Neuronal stem cell (in vitro differentiated cells): ENCODE measurements at regions not wholly inside any gene's neighbourhood (a gene's known extent, or its start where the extent isn't known, plus 50 kb on each side); places are given as distances from the start of the nearest gene placed in this dataset.
A peak's percentile ranks its signal among the peaks of the same experiment; 100 is the strongest.

ENCODE experiments used
- DNase-seq: peaks from one replicate; pipeline ENCODE4 v3.0.0-alpha.2; 2013; ENCODE audit warnings: low spot score
- H2AFZ ChIP-seq: one replicate; pipeline ENCODE4 v1.6.1; 2013; ENCODE audit warnings: mild to moderate bottlenecking, low read length, inconsistent platforms
- H2AK5ac ChIP-seq: 2 replicates; pipeline ENCODE4 v1.6.1; 2013; ENCODE audit warnings: low read depth, mild to moderate bottlenecking, inconsistent platforms, low read length, moderate library complexity, mixed read lengths
- H2BK120ac ChIP-seq: 2 replicates; pipeline ENCODE4 v1.6.1; 2013; ENCODE audit warnings: low read depth, mild to moderate bottlenecking, inconsistent platforms, low read length, moderate library complexity, mixed read lengths
- H2BK12ac ChIP-seq: one replicate; pipeline ENCODE4 v1.6.1; 2013; ENCODE audit warnings: low read length, inconsistent platforms
- H2BK15ac ChIP-seq: 2 replicates; pipeline ENCODE4 v1.6.1; 2013; ENCODE audit warnings: mild to moderate bottlenecking, low read length, inconsistent platforms, mixed read lengths
- H2BK5ac ChIP-seq: one replicate; pipeline ENCODE4 v1.6.1; 2013; ENCODE audit warnings: inconsistent platforms, mild to moderate bottlenecking, low read length, moderate library complexity
- H3K14ac ChIP-seq: one replicate; pipeline ENCODE4 v1.6.1; 2013; ENCODE audit warnings: low read length, inconsistent platforms
- H3K18ac ChIP-seq: 2 replicates; pipeline ENCODE4 v1.6.1; 2013; ENCODE audit warnings: low read length, inconsistent platforms
- H3K23ac ChIP-seq: 2 replicates; pipeline ENCODE4 v1.6.1; 2013; ENCODE audit warnings: low read depth, mild to moderate bottlenecking, mixed read lengths, low read length, inconsistent platforms; ENCODE audit not compliant: poor library complexity
- H3K27ac ChIP-seq: replicated peaks from 3 replicates; pipeline ENCODE4 v1.5.1; 2013; ENCODE audit warnings: low read length, inconsistent platforms
- H3K27me3 ChIP-seq, 3 experiments: 2 replicates each; pipeline ENCODE4 v1.6.1; 2013; ENCODE audit warnings: low read length in 3 of 3, mild to moderate bottlenecking in 2 of 3, inconsistent platforms in 1 of 3, low read depth in 1 of 3, mixed read lengths in 1 of 3, moderate library complexity in 1 of 3; ENCODE audit not compliant: control insufficient read depth in 3 of 3, insufficient read depth in 3 of 3
- H3K36me3 ChIP-seq, 2 donors: replicated peaks in 1 of 2; 2 replicates each; pipeline ENCODE4 v1.6.1; 2013; ENCODE audit warnings: low read length in 2 of 2; ENCODE audit not compliant: control insufficient read depth in 2 of 2, insufficient read depth in 2 of 2
- H3K4ac ChIP-seq: 2 replicates; pipeline ENCODE4 v1.6.1; 2013; ENCODE audit warnings: inconsistent platforms, mild to moderate bottlenecking, low read length, moderate library complexity
- H3K4me1 ChIP-seq, 2 donors: 1 replicate in 1 of 2; 2 replicates in 1 of 2; pipeline ENCODE4 v1.6.1; 2013; ENCODE audit warnings: low read length in 2 of 2, low read depth in 1 of 2; ENCODE audit not compliant: control insufficient read depth in 2 of 2, insufficient read depth in 1 of 2
- H3K4me2 ChIP-seq: one replicate; pipeline ENCODE4 v1.6.1; 2013; ENCODE audit warnings: mild to moderate bottlenecking, low read length, inconsistent platforms; ENCODE audit not compliant: insufficient read depth, poor library complexity, severe bottlenecking
- H3K4me3 ChIP-seq, 2 donors: 2 replicates each; pipeline ENCODE4 v1.5.1; 2013; ENCODE audit warnings: low read length in 2 of 2, mild to moderate bottlenecking in 2 of 2, inconsistent platforms in 1 of 2, moderate library complexity in 1 of 2
- H3K79me1 ChIP-seq: one replicate; pipeline ENCODE4 v1.6.1; 2013; ENCODE audit warnings: low read depth, mild to moderate bottlenecking, inconsistent platforms, low read length, moderate library complexity
- H3K9ac ChIP-seq: one replicate; pipeline ENCODE4 v1.6.1; 2013; ENCODE audit warnings: mild to moderate bottlenecking, low read depth, low read length, inconsistent platforms; ENCODE audit not compliant: poor library complexity
- H3K9me3 ChIP-seq, 2 donors: replicated peaks in 1 of 2; 2 replicates each; pipeline versions ENCODE3 to v1.6.1; 2013; ENCODE audit warnings: low read length in 2 of 2, mild to moderate bottlenecking in 2 of 2, inconsistent platforms in 1 of 2, low read depth in 1 of 2, mixed read lengths in 1 of 2, moderate library complexity in 1 of 2; ENCODE audit not compliant: control insufficient read depth in 2 of 2, insufficient read depth in 1 of 2
- H4K8ac ChIP-seq: one replicate; pipeline ENCODE4 v1.6.1; 2013; ENCODE audit warnings: low read depth, mild to moderate bottlenecking, inconsistent platforms, low read length, moderate library complexity
- H4K91ac ChIP-seq: one replicate; pipeline ENCODE4 v1.6.1; 2013; ENCODE audit warnings: low read length, low read depth, mild to moderate bottlenecking, inconsistent platforms; ENCODE audit not compliant: poor library complexity
- WGBS, 2 donors: extraction: QIAGEN DNeasy Blood & Tissue Kit; methylation state at CpG; one replicate each; pipeline ENCODE4 v1.1.7; 2013; ENCODE audit warnings: missing lambda C conversion rate in 2 of 2, mixed read lengths in 1 of 2; ENCODE audit not compliant: insufficient read length in 2 of 2, insufficient replicate concordance in 1 of 2; ENCODE audit errors: extremely low coverage in 2 of 2; 5-methylcytosine and 5-hydroxymethylcytosine counted together

- no CpG with 5 or more reads among the region's 9 CpGs for WGBS, 2 donors
- no peaks in the 10 kb centered on the region for H3K27me3 ChIP-seq
- H3K4me2 ChIP-seq = no peak overlapping the region
- H2AK5ac ChIP-seq = no peak overlapping the region
- no peaks in the 10 kb centered on the region for H3K79me1 ChIP-seq
- H2BK120ac ChIP-seq = no peak overlapping the region
- H2AFZ ChIP-seq = no peak overlapping the region
- no peak overlapping the region for H3K9ac ChIP-seq
- H4K91ac ChIP-seq = no peak overlapping the region
- H3K23ac ChIP-seq = no peak overlapping the region
- no peak overlapping the region for H2BK5ac ChIP-seq
- H3K4me3 ChIP-seq = no peak overlapping the region
- H3K36me3 ChIP-seq = no peaks in the 10 kb centered on the region
- no peak overlapping the region for H3K27ac ChIP-seq
- no peak overlapping the region for H4K8ac ChIP-seq
- no peaks in the 10 kb centered on the region for H3K9me3 ChIP-seq
- no peak overlapping the region for H3K14ac ChIP-seq
- H3K18ac ChIP-seq = no peak overlapping the region
- DNase-seq = no peak
- no peak overlapping the region for H3K4ac ChIP-seq
- H2BK15ac ChIP-seq = no peak overlapping the region
- H2BK12ac ChIP-seq = no peak overlapping the region
- H3K4me1 ChIP-seq = peaks cover 7 to 9% of the 10 kb centered on the region in 2 donors
Measured at GRCh38 chrX:39767446-39767845, 330.3 kb downstream of the BCOR start.

- H3K27me3 ChIP-seq = no peaks in the 10 kb centered on the region
- H2BK5ac ChIP-seq = no peak overlapping the region
- no peak overlapping the region for H2BK15ac ChIP-seq
- H3K23ac ChIP-seq = no peak overlapping the region
- no peak overlapping the region for H4K91ac ChIP-seq
- no peak overlapping the region for H4K8ac ChIP-seq
- H2BK12ac ChIP-seq = no peak overlapping the region
- H3K4ac ChIP-seq = no peak overlapping the region
- H3K9me3 ChIP-seq = no peaks in the 10 kb centered on the region
- H3K36me3 ChIP-seq = no peaks in the 10 kb centered on the region
- no peak overlapping the region for H3K9ac ChIP-seq
- H3K79me1 ChIP-seq = no peaks in the 10 kb centered on the region
- H3K4me2 ChIP-seq = no peak overlapping the region
- peaks cover 10 to 14% of the 10 kb centered on the region in 2 donors for H3K4me1 ChIP-seq
- H2BK120ac ChIP-seq = no peak overlapping the region
- no peak overlapping the region for H3K27ac ChIP-seq
- WGBS, 2 donors = no CpG with 5 or more reads among the region's 7 CpGs
- no peak overlapping the region for H3K18ac ChIP-seq
- H2AK5ac ChIP-seq = no peak overlapping the region
- no peak overlapping the region for H2AFZ ChIP-seq
- no peak overlapping the region for H3K14ac ChIP-seq
- DNase-seq = no peak
- H3K4me3 ChIP-seq = no peak overlapping the region
Measured at GRCh38 chrX:39769748-39770147, 328.0 kb downstream of the BCOR start.

- Histone ChIP-seq H3K36me3 (no peaks in the 10 kb centered on the region), H2BK5ac (no peak overlapping the region), H3K9ac (no peak overlapping the region), H2BK15ac (no peak overlapping the region), H3K4me1 (peaks cover 10 to 12% of the 10 kb centered on the region in 2 donors), H3K27me3 (no peaks in the 10 kb centered on the region), H3K4me3 (no peak overlapping the region), H3K27ac (no peak overlapping the region), H3K14ac (no peak overlapping the region), H3K23ac (no peak overlapping the region), H4K91ac (no peak overlapping the region), H3K4me2 (no peak overlapping the region), H3K9me3 (no peaks in the 10 kb centered on the region), H2BK120ac (no peak overlapping the region), H4K8ac (no peak overlapping the region), H2AK5ac (no peak overlapping the region), H3K18ac (no peak overlapping the region), H2AFZ (no peak overlapping the region), H3K4ac (no peak overlapping the region), H3K79me1 (no peaks in the 10 kb centered on the region), H2BK12ac (no peak overlapping the region)
- DNase-seq = no peak
- WGBS, 2 donors = no CpG with 5 or more reads among the region's 5 CpGs
Measured at GRCh38 chrX:39771089-39771488, 326.7 kb downstream of the BCOR start.

- H3K9ac ChIP-seq = no peak overlapping the region
- no peak for DNase-seq
- no peak overlapping the region for H3K23ac ChIP-seq
- H3K9me3 ChIP-seq = no peaks in the 10 kb centered on the region
- H4K8ac ChIP-seq = no peak overlapping the region
- no peaks in the 10 kb centered on the region for H3K79me1 ChIP-seq
- H3K4me2 ChIP-seq = no peak overlapping the region
- no peak overlapping the region for H2BK15ac ChIP-seq
- H3K14ac ChIP-seq = no peak overlapping the region
- no peaks in the 10 kb centered on the region for H3K36me3 ChIP-seq
- no CpG with 5 or more reads among the region's 21 CpGs for WGBS, 2 donors
- H2BK12ac ChIP-seq = no peak overlapping the region
- H2BK120ac ChIP-seq = no peak overlapping the region
- H2AFZ ChIP-seq = peak overlapping the region; percentile 89
- no peak overlapping the region for H2AK5ac ChIP-seq
- no peak overlapping the region for H2BK5ac ChIP-seq
- no peak overlapping the region for H3K27ac ChIP-seq
- H4K91ac ChIP-seq = no peak overlapping the region
- H3K27me3 ChIP-seq = no peaks in the 10 kb centered on the region
- peak overlapping the region in 1 of 2 donors; percentile 27 for H3K4me3 ChIP-seq
- H3K18ac ChIP-seq = peak overlapping the region; percentile 11
- peaks cover 10 to 12% of the 10 kb centered on the region in 2 donors for H3K4me1 ChIP-seq
- no peak overlapping the region for H3K4ac ChIP-seq
Measured at GRCh38 chrX:39772057-39772832, 325.5 kb downstream of the BCOR start.
